CD4-positive, alpha-beta T cell treated with Interleukin-4 for 1 hour (primary cell): ENCODE measurements at regions not wholly inside any gene's neighbourhood (a gene's known extent, or its start where the extent isn't known, plus 50 kb on each side); places are given as distances from the start of the nearest gene placed in this dataset.

ENCODE experiments used
- DNase-seq, 2 donors: peaks; one replicate each; pipeline ENCODE4 v3.0.0-alpha.2; 2020 to 2022

DNA sequence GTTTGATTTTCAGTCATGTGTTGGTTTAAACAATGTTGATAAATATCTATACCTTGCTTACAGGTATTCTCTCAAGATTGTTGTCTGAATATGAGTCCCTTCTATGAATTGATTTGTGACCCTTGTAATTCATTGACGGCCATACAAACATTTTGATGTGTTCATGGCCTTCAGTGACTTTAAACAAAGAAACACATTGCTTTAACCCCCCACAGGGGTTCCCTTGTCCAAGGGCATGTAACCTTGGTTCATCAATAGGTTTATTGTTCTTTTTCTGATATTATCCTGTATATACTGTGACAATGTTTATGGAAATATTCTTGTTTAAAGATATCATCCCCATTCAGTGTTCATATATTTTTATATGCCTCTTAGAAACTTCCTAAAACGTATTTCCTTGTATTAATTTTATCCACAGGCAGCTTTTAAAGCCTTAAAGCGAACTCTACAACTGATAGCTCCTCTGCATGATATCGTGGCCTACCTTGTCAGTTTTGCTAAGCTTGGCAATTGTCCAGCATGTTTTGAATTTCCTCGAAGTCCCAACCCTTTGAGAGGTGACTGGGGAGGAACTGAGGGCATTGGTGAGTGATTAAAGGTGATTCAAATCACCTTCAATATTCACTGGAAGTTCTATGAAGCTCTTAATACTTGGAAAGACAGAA, 87.0 kb downstream of the CD164 start:
- DNase-seq, result no peak

DNA sequence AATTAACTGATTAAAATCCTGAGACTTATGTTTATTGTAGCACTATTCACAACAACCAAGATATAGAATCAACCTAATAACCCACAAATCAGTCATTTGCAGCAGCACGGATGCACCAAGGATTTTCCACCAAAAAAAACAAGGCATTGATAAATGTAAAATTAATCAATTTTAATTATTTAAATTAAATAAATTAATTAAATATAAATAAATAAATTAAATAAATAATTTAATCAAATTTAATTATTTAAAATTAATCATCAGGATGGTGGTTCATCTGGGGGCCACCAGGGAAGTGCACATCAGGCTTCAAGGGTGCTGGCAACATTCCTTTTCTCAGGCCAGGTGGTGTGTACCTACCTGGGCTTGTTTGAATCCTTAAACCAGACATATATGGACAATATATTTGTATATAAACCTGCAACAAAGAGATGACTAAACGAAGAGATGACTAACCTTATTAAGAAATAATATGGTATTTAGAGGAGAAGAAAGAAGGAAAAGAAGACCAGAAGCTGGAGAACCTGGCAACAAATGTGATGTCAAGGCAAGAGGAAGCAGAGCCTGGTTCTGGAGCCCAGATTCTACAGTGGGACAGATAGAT, 89.2 kb downstream of the CD164 start:
- no peak for DNase-seq

- no peak for DNase-seq
Observed at GRCh38 chr6:109292420-109292819, 89.8 kb downstream of the CD164 start.

GRCh38 chr6:109291902-109292301, 90.4 kb downstream of the CD164 start:
- no peak for DNase-seq

DNA sequence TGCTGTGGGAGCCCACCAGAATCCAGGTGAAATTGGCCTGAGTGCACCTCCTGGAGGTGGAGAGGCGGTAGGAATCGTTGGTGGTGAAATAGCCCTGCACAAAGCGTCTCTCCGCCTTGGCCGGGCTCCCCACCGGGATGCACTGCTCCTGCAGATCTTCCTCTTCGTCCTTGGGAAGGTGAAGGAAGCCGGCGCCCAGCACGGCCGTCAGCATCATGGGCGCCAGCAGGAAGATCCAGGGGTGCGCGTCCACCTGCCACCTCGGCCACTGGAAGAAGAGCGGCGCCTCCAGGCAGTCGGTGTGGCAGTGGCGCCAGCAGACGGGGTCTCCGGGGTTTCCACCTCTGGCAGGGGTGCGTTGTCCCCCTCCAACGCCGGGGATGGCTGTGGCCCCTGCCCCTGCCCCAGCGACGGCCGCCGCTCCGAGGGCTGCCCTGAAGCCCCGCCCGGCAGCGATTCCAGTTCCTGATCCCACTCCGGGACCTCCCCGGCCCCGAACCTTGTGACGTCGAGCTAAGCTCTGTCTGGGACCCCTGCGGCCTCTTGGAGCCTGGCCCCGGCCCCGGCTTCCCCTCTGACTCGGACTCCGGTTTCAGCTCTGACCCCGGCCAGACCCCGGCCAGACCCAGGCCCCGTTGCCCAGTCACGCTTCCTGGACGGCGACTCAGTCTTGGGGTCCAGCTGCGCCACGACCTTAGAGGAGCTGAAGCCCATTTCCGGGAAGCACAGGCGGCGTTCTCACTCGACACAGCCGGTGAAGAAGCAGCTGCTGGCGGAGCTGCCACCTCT, 91.9 kb downstream of the CD164 start:
- DNase-seq, result no peak

GRCh38 chr6:109285366-109285765, 96.9 kb downstream of the CD164 start:
- no peak for DNase-seq

- no peak for DNase-seq
Observed at GRCh38 chr6:109284675-109285074, 97.6 kb downstream of the CD164 start.

- no peak for DNase-seq
Observed at GRCh38 chr6:109282756-109283155, 99.5 kb downstream of the CD164 start.

- no peak for DNase-seq
Observed at GRCh38 chr6:109279628-109280027, 102.6 kb downstream of the CD164 start.

DNA sequence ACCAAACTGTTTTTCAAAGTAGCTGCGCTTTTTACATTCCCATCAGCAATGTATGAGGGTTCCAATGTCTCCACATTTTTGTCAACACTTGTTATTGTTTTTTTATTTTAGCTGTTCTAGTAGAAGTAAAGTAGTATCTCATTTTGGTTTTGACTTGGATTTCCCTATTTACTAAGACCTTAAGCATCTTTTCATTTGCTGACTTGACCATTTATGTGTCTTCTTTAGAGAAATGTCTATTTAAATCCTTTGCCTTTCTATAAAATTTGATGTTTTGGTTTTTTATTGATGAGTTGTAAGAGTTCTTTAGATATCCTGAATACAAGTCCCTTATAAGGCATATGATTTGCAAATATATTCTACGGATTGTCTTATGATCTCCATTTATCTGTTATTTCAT, 110.6 kb downstream of the CD164 start:
- no peak for DNase-seq

- DNase-seq, result no peak
Observed at GRCh38 chr6:109269953-109270517, 112.2 kb downstream of the CD164 start.

DNA sequence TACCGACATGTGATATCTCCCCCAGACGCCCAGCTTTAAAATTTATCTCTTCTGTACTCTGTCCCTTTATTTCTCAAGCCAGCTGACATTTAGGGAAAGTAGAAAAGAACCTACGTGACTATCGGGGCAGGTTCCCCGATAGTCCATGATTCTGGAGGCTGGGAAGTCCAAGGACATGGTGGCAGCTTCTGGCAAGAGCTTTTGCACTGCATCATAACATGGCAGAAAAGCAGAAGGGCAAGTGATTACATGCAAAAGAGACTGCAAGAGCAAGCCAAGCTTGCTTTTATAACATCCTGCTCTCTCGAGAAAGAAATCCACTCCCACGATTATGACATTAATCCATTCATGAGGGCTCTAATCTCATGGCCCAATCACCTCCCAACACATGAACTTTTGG, 113.2 kb downstream of the CD164 start:
- no peak for DNase-seq

DNA sequence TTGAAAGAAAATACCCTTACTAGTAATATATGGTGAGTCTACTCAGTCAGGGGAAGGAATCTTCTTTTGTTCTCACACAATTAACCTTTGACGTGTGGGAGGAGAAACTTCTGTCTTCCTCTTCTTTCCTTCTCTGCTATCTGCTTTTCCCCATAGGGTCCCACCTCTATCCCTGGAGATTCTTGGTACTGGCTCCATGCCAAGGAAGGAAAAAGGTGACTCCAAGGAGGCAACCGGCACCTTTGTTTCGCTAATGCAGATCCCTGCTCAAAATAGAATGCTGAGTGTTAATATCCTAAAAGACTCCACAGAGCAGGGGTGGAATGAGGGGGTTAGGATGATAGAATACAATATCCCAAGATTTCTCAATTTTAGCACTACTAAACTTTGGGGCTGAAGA, 116.7 kb downstream of the CD164 start:
- no peak for DNase-seq

DNA sequence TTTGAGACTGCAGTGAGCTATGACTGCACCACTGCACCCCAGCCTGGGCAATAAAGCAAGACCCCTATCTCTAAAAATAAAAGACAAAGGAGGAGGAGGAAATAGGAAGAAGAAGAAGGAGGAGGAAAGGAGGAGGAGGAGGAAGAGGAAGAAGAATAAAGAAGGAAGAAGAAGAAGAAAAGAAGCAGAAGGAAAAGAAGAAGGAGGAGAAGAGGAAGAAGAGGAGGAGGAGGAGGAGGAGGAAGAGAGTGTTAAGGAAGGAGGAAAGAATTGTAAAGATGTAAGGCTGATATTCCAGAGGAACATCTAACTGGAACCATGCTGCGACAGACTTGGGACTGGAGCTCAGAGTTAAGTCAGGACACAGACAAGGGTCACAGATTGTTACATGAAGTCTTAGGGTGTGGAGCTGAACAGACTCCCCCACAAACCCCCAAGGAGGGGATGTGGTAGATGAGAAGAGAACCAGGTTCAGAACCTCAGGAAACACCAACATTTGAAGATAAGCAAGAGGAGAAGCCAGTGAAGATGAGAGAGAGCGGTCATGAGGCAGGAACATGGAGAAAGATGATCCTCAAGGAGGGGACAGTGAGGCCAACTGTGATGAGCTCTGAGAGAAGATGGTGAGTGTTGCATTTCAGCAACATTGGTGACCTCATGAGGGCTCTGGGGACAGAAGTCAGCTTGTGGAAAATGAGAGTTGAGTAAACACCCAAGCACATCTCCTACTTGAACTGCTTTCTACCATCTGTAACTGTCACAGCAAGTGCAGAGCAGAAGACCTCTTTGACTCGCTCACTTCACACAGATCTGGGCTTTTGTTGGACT, 118.2 kb downstream of the CD164 start:
- no peak for DNase-seq

DNA sequence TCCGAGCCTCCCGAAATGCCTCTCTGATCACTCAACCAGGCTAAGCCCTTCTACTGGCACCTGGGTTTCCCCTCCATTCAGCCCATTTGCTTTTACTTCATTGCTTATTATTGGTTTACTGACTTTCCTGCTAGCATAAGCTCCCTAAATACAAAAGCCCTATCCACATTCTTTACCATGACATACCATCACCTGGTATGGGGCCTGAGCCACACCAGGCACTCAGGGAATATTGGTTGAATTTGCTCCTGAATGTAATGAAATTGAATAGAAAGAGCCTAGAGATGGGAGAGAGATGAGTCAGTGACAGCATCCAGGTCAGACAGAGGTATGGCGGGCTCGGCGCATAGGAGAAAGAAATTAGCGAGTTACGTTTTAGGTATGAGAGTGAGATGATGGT, 120.0 kb downstream of the CD164 start:
- no peak for DNase-seq

DNA sequence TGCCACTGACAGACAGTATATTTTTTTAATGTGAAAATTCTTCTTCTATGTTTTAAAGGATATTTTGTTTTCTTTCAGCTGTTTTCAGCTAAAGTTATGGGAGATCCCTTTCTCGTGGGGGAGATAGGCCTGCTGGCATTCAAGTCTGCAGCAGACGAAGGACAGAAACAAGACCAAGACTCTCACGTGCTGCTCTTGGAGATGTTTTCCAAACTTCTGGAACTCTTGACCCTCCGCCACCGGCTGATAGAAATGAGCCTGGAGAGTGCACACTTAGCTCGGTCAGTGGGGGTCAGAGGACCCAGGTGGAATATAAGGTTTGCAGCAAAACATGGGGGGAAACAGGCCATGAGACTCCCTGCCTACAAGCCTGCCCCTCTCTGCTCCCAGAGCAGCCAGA, 120.5 kb downstream of the CD164 start:
- DNase-seq, result no peak

DNA sequence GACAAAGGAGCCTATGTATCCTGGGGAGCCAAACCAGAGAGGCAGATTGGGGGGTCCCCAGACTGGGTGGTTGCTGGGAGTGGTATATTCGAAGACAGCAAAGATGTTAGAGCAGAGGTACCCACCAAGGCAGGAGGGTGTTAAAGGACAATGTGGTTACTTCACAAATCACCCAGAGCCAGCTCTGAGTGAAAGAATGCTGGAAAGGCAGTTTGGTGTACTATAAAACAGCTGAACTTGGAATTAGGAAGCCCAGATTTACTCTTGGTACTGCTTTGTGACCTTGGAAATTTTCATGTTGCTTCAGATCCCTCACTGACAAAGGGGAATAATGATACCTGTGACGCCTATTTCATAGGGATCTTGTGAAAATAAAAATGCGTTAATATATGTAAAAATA, 121.6 kb downstream of the CD164 start:
- no peak for DNase-seq

GRCh38 chr6:109260126-109260525, 122.1 kb downstream of the CD164 start:
- DNase-seq, result no peak

GRCh38 chr6:109258129-109258528, 124.1 kb downstream of the CD164 start:
- DNase-seq, result no peak

GRCh38 chr6:109257494-109257893, 124.8 kb downstream of the CD164 start:
- no peak for DNase-seq

GRCh38 chr6:109255946-109256640, 126.2 kb downstream of the CD164 start:
- no peak for DNase-seq

DNA sequence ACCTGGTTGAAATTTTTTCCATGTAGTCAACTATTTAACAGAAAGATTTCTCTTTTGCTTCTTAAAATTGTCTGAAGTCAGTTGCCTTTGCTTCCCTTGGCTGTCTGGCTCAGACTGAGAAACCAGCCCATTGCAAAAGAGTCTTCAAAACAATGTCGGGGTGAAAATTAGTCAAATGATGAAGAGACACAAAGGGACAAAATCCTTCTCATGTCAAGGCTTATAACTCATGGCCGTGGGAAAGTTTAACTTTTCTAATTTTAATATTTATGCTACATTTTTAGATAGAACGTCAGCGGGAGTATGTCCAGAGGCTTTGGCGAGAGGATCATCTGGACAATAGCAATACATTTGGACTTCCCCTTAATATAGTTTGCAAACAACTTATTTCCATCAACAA, 127.2 kb downstream of the CD164 start:
- no peak for DNase-seq
